Fibroblast of the aortic adventitia (primary cell): ENCODE measurements at regions not wholly inside any gene's neighbourhood (a gene's known extent, or its start where the extent isn't known, plus 50 kb on each side); places are given as distances from the start of the nearest gene placed in this dataset.

Source experiments
- DNase-seq: peaks from one replicate; pipeline ENCODE4 v3.0.0-alpha.2; 2010; ENCODE audit warnings: low read depth
- H3K4me3 ChIP-seq: 2 replicates; pipeline ENCODE4 v1.5.1; 2011; ENCODE audit warnings: low read depth, mild to moderate bottlenecking, control low read depth, low read length, moderate library complexity
- TF ChIP-seq, protein P1 (sequence below): IDR thresholded peaks from 2 replicates; pipeline ENCODE4 v1.5.1; 2011; ENCODE audit warnings: mild to moderate bottlenecking, low read length, control low read depth, inconsistent platforms; ENCODE audit not compliant: insufficient read depth

DNA sequence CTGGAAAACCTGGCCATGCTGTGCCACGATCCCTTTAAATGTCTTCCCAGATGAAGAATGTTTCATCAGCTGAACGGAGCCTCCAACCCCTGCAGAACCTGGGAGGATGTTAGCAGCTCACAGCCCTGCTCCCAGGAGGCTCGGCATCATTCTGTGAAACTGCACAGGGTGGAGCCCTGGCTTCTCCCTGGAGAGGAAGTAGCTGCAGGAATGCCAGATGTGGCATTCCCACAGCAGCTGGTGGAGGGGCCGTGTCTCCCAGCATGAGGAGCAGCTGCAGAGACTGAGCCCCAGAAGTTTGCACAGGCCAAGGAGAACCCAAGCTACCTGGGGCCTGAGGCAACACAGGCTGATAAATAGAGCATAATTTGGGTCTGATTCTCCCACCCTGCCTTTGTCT lies 165.8 kb upstream of the MAP3K1 start:
- peak; percentile 8 for DNase-seq
- TF ChIP-seq, protein P1, sequence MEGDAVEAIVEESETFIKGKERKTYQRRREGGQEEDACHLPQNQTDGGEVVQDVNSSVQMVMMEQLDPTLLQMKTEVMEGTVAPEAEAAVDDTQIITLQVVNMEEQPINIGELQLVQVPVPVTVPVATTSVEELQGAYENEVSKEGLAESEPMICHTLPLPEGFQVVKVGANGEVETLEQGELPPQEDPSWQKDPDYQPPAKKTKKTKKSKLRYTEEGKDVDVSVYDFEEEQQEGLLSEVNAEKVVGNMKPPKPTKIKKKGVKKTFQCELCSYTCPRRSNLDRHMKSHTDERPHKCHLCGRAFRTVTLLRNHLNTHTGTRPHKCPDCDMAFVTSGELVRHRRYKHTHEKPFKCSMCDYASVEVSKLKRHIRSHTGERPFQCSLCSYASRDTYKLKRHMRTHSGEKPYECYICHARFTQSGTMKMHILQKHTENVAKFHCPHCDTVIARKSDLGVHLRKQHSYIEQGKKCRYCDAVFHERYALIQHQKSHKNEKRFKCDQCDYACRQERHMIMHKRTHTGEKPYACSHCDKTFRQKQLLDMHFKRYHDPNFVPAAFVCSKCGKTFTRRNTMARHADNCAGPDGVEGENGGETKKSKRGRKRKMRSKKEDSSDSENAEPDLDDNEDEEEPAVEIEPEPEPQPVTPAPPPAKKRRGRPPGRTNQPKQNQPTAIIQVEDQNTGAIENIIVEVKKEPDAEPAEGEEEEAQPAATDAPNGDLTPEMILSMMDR = no peak
- no peak overlapping the region for H3K4me3 ChIP-seq

DNA sequence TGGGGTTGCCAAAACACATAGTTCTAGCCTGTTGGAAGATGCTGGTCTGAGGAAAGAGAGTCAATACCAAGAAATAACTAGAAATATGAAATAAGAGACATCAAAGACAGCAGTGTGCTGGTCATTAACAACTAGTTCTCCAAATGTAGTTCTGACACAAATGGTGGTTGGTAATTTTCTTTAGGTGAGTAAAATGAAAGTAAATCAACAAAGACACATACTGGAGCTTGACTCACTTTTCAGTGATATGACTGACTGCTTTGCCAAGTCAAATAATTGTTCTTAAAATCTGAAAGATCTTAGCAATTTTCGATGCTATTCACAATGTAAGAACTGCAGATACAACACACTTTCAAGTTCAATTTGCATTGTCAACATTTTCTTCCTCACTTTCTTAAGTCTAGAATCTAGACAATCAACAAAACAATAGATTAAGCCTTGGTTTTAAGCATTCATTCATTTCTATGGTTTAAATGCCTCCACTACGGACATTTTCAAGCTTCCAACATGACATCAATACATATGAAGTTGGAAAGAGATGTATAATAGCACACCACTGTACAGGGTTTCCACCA lies 166.8 kb upstream of the MAP3K1 start:
- DNase-seq = no peak
- no peak overlapping the region for H3K4me3 ChIP-seq
- TF ChIP-seq, protein P1 = no peak

DNA sequence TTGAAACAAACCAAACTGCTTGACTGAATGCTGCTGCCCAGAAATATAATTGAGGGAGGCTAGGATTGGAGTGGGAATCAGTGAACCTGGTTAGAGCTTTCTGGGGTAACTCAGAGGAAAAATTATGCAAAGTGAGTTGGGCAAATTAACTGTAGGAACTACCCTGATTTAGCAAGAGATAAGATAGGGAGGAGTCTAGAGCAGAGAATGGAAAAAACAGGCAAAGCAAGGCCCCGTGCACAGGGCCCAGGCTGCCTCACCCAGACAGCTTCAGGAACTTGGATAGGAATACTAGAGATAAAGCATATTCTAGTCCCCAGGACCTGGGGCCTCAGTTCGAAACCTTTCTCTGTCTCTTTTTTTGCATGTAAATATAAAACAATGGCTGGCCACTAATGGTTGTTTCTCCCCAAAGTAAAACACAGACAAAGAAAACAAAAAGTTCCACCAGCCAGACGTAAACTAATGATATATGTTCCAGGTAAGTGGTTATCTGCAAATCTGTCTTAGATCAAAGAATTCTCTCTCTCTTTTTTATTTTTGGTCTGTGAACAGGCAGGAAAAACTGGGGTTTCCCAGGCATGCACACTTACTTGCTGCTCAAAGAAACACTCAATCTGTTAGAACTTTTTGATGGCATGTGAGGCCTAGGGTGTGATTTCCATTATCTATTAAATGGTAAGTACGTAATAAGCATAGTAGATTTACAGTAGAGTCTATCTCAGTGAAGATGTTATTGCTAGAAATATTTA lies 168.1 kb upstream of the MAP3K1 start:
- H3K4me3 ChIP-seq = no peak overlapping the region
- DNase-seq = no peak
- TF ChIP-seq, protein P1 = no peak

DNA sequence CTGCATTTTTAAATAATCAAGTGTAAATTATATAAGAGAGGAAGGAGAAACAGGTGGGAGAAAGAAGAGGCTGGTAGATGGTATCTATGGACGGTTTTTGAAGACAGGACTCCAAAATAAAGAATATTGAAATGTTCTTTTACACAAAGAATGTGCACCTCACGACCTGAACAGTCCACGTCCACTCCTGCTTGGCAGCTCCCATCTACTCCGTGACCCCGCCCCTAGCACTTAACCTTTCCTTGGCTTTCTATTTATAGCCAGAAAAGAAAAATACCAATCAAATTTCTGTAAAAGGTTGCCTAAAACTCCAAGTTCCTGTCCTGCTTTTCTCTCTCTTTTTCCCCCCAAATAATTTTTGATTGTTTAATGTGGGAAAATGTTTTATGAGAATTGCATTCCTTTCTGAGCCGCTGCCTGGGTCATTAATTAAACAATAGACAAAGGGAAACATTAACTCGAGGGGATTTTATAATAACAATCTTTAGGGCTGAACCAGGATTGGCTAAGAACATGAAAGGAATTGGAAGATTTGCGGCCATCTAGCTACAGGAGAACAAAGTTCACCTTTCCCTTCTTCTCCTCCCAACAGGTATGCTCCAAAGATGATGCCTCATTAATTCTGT lies 173.6 kb upstream of the MAP3K1 start:
- TF ChIP-seq, protein P1 = no peak
- no peak for DNase-seq
- no peak overlapping the region for H3K4me3 ChIP-seq

DNA sequence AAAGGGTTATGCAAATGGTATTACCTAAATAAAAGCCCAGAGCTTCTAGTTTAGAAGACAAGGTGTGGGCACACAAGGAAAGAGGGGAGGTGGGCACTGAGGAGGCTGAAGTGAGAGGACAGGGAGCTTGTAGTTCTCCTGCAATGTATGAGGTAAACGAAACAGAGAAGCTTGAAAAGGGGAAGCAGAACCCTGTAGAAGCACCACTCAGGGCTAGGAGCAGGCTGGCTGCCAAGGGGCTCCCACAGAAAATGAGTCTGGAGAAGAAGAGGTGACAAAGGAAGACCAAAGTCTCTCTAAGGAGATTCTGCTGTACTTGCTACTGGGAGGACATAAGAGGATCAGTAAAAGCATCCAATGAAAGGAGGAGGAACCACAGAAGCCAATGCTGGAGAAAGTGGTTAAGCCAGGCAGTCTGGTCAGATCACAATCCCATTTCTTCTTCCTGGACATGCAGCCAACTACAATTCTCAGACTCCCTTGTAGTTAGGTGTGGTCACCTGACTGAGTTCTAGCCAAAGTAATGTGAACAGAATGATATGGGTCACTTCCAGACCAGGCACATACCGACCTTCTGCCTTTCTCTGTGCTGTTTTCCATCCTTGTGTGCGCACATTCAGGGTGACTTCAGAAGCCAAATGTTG lies 174.5 kb upstream of the MAP3K1 start:
- no peak for DNase-seq
- TF ChIP-seq, protein P1 = no peak

DNA sequence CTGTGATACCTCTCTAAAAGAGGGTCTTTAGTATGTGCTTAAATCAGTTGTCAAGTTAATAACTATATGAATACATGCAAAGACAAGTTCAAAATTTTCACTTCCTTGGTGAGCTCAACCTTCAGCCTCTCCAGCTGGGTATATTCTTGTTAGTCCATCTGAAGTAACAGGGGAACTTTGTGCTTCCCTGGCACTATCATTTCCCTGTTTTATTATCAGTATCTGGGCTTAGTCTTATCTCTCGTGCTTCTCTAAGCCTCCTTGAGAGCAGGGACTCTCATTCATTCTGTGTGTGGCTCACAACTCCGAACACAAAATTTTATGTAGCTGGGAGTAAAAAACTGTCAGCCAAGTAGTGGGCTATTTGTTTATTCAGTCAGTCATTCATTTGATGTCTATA lies 175.9 kb upstream of the MAP3K1 start:
- no peak for DNase-seq
- TF ChIP-seq, protein P1 = no peak
- no peak overlapping the region for H3K4me3 ChIP-seq

More for the DNA sequence above, 174.5 kb upstream of the MAP3K1 start:
- no peak overlapping the region for H3K4me3 ChIP-seq
